Lung (tissue), 11 donors: ENCODE measurements at regions not wholly inside any gene's neighbourhood (a gene's known extent, or its start where the extent isn't known, plus 50 kb on each side); places are given as distances from the start of the nearest gene placed in this dataset.

ENCODE experiments used
- ATAC-seq: fragments of 200-7000 bp; cut with Tn5 transposase; one replicate; pipeline ENCODE4 v1.9.1; 2020; ENCODE audit warnings: moderate number of reproducible peaks; ENCODE audit not compliant: insufficient read depth, low FRiP score
- DNase-seq, 3 donors: peaks; one replicate each; pipeline ENCODE4 v3.0.0-alpha.2; 2013 to 2017
- H3K27ac ChIP-seq, 2 donors: one replicate each; pipeline ENCODE4 v1.5.1; 2013; ENCODE audit warnings: mild to moderate bottlenecking in 2 of 2, moderate library complexity in 2 of 2, control low read depth in 1 of 2, inconsistent platforms in 1 of 2, low read depth in 1 of 2, low read length in 1 of 2
- H3K27me3 ChIP-seq, 3 donors: one replicate each; pipeline ENCODE4 v1.5.1; 2013; ENCODE audit warnings: low read length in 2 of 3; ENCODE audit not compliant: control insufficient read depth in 3 of 3, insufficient read depth in 3 of 3
- H3K36me3 ChIP-seq, 4 donors: one replicate each; pipeline ENCODE4 v1.5.1; 2013; ENCODE audit warnings: low read length in 4 of 4, mild to moderate bottlenecking in 1 of 4, moderate library complexity in 1 of 4; ENCODE audit not compliant: control insufficient read depth in 4 of 4, insufficient read depth in 4 of 4
- H3K4me1 ChIP-seq, 5 donors: one replicate each; pipeline ENCODE4 v1.5.1; 2013; ENCODE audit warnings: low read length in 5 of 5, mild to moderate bottlenecking in 2 of 5, moderate library complexity in 1 of 5; ENCODE audit not compliant: control insufficient read depth in 5 of 5, insufficient read depth in 5 of 5
- H3K4me3 ChIP-seq: one replicate; pipeline ENCODE4 v1.5.1; 2013; ENCODE audit warnings: mild to moderate bottlenecking, control low read depth, moderate library complexity
- H3K9ac ChIP-seq, 2 donors: one replicate each; pipeline ENCODE4 v1.5.1; 2013; ENCODE audit warnings: low read length in 2 of 2, control low read depth in 1 of 2; ENCODE audit not compliant: insufficient read depth in 1 of 2
- H3K9me3 ChIP-seq, 4 donors: one replicate each; pipeline ENCODE4 v1.5.1; 2013; ENCODE audit warnings: low read length in 3 of 4, mild to moderate bottlenecking in 1 of 4, moderate library complexity in 1 of 4; ENCODE audit not compliant: control insufficient read depth in 4 of 4, insufficient read depth in 3 of 4
- WGBS, 2 donors: extraction: QIAGEN DNeasy Blood & Tissue Kit; methylation state at CpG; one replicate each; pipeline ENCODE4 v1.1.7; 2013; 5-methylcytosine and 5-hydroxymethylcytosine counted together
- TF ChIP-seq, protein P1 (sequence below): IDR thresholded peaks from 2 replicates; pipeline ENCODE4 v1.5.1; 2012; ENCODE audit warnings: mild to moderate bottlenecking; ENCODE audit errors: control extremely low read depth, extremely low read depth
- donor health status: control.
- donor health status: control.
- donor health status: Bipolar disorder and iron deficiency.
- donor health status: healthy.
- donor health status: DM: yes; HTN: yes; CAD: no.

DNA sequence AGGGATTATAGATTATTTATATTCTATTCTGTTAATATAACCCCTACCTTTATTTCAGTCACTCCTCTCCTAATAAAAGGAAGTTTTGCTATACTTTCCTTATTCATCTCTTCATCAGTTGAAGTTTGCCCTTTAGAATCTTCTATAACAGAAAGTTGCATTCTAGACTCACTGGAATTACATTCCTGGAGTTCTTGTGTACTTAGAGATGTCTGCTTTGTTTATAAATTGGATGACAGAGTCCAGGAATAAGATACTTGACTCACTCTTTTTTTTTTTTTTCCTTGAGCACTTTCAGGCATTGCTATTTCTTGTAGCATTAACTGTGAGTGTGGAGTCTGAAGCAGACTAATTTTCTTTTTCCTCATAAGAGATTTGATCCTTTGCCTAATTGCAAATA, 640.8 kb downstream of the XPNPEP1 start:
- no peak overlapping the region for H3K4me3 ChIP-seq
- peak in 2 of 3 donors; percentile 5 to 7 for DNase-seq
- H3K36me3 ChIP-seq, result no peaks in the 10 kb centered on the region
- no peaks in the 10 kb centered on the region for H3K27me3 ChIP-seq
- no peak overlapping the region for H3K27ac ChIP-seq
- no peaks in the 10 kb centered on the region for H3K9me3 ChIP-seq
- H3K4me1 ChIP-seq, result no peaks in the 10 kb centered on the region
- TF ChIP-seq, protein P1, sequence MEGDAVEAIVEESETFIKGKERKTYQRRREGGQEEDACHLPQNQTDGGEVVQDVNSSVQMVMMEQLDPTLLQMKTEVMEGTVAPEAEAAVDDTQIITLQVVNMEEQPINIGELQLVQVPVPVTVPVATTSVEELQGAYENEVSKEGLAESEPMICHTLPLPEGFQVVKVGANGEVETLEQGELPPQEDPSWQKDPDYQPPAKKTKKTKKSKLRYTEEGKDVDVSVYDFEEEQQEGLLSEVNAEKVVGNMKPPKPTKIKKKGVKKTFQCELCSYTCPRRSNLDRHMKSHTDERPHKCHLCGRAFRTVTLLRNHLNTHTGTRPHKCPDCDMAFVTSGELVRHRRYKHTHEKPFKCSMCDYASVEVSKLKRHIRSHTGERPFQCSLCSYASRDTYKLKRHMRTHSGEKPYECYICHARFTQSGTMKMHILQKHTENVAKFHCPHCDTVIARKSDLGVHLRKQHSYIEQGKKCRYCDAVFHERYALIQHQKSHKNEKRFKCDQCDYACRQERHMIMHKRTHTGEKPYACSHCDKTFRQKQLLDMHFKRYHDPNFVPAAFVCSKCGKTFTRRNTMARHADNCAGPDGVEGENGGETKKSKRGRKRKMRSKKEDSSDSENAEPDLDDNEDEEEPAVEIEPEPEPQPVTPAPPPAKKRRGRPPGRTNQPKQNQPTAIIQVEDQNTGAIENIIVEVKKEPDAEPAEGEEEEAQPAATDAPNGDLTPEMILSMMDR, result no peak
- no peak for ATAC-seq
- H3K9ac ChIP-seq, result no peak overlapping the region

DNA sequence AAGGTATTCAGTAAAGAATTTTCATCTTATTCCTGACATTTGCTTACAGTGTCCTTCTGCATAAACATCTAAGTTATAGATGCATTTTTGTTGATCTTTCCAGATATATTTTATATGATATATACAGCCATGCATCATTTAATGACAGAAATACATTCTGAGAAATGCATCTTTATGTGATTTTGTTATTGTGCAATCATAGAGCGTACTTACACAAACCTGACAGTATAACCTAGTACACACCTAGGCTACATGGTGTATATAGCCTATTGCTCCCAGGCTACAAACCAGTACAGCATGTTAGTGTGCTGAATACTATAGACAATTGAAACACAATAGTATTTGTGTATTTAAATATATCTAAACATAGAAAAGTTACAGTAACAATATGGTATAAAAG, 642.0 kb downstream of the XPNPEP1 start:
- TF ChIP-seq, protein P1, result no peak
- H3K9me3 ChIP-seq, result no peaks in the 10 kb centered on the region
- 87 to 93% methylated on average over 1 of the region's 1 CpG for WGBS, 2 donors
- no peak for ATAC-seq
- no peak overlapping the region for H3K4me3 ChIP-seq
- no peak for DNase-seq
- no peak overlapping the region for H3K27ac ChIP-seq
- no peak overlapping the region for H3K9ac ChIP-seq
- H3K36me3 ChIP-seq, result no peaks in the 10 kb centered on the region
- H3K4me1 ChIP-seq, result no peaks in the 10 kb centered on the region
- no peaks in the 10 kb centered on the region for H3K27me3 ChIP-seq

DNA sequence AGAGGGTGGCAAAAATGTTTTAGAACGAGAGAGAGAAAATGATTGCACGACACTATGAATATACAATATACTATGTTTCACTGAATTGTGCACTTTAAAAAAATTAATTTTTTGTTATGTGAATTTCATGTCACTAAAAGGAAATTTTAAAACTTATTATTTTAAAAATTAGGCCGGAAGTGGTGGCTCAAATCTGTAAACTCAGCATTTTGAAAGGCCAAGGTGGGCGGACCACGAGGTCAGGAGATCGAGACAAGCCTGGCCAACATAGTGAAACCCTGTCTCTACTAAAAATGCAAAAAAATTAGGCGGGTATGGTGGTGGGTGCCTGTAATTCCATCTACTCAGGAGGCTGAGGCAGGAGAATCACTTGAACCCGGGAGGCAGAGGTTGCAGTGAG, 642.5 kb downstream of the XPNPEP1 start:
- H3K4me1 ChIP-seq, result no peaks in the 10 kb centered on the region
- TF ChIP-seq, protein P1, result no peak
- 83 to 88% methylated on average over 8 of the region's 8 CpGs for WGBS, 2 donors
- no peak overlapping the region for H3K4me3 ChIP-seq
- no peaks in the 10 kb centered on the region for H3K27me3 ChIP-seq
- ATAC-seq (no peak), DNase-seq (no peak)
- no peak overlapping the region for H3K9ac ChIP-seq
- no peak overlapping the region for H3K27ac ChIP-seq
- no peaks in the 10 kb centered on the region for H3K9me3 ChIP-seq
- no peaks in the 10 kb centered on the region for H3K36me3 ChIP-seq

DNA sequence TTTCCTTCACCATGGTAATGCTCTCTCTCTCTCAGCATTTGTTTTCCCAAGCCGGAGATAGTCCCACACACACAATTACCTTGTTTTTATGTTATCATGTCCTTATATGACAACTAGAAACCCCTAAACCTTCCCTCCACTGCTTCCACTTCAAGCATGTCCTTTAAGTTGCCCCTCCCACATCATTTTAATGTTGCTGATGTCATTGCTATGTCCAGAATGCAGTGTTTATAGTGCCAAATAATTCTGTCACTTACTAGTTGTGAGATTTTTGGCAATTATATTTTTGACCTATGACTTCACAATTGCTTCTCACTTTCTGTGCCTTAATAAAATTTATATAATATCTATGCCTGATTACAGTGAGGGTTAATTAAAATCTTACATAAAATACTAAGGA, 645.9 kb downstream of the XPNPEP1 start:
- TF ChIP-seq, protein P1, result no peak
- ATAC-seq (no peak), DNase-seq (peak in 2 of 3 donors; percentile 3 to 14)
- H3K9ac ChIP-seq, result no peak overlapping the region
- H3K36me3 ChIP-seq, result no peaks in the 10 kb centered on the region
- H3K27me3 ChIP-seq, result no peaks in the 10 kb centered on the region
- H3K4me3 ChIP-seq, result no peak overlapping the region
- no peak overlapping the region for H3K27ac ChIP-seq
- H3K9me3 ChIP-seq, result no peaks in the 10 kb centered on the region
- no peaks in the 10 kb centered on the region for H3K4me1 ChIP-seq
- WGBS, 2 donors, result 83 to 89% methylated on average over 1 of the region's 1 CpG
